Mesothelial cell of epicardium (in vitro differentiated cells): ENCODE measurements at regions not wholly inside any gene's neighbourhood (a gene's known extent, or its start where the extent isn't known, plus 50 kb on each side); places are given as distances from the start of the nearest gene placed in this dataset.

ENCODE experiments used
- DNase-seq, 2 experiments: peaks; one replicate each; pipeline ENCODE4 v3.0.0; 2021; ENCODE audit warnings: low spot score in 2 of 2; ENCODE audit not compliant: unreplicated experiment in 2 of 2
- H3K27ac Mint-ChIP-seq: 2 replicates; pipeline ENCODE4 v1.8.0; 2021; ENCODE audit warnings: mixed read lengths
- H3K27me3 Mint-ChIP-seq: 2 replicates; pipeline ENCODE4 v1.8.0; 2021; ENCODE audit warnings: low read depth, mixed read lengths
- H3K36me3 Mint-ChIP-seq: 2 replicates; pipeline ENCODE4 v1.8.0; 2021; ENCODE audit warnings: mixed read lengths
- H3K4me1 Mint-ChIP-seq: 2 replicates; pipeline ENCODE4 v1.8.0; 2021; ENCODE audit warnings: mixed read lengths
- H3K4me3 Mint-ChIP-seq: 2 replicates; pipeline ENCODE4 v1.8.0; 2021; ENCODE audit warnings: mild to moderate bottlenecking, moderate library complexity, mixed read lengths
- H3K9me3 Mint-ChIP-seq: 2 replicates; pipeline ENCODE4 v1.8.0; 2021; ENCODE audit warnings: mixed read lengths
- CTCF ChIP-seq: fragments of 200-600 bp; sonication (generic); IDR thresholded peaks from one replicate; pipeline ENCODE4 v1.5.0; 2021; ENCODE audit warnings: antibody characterized with exemption; ENCODE audit not compliant: unreplicated experiment

DNA sequence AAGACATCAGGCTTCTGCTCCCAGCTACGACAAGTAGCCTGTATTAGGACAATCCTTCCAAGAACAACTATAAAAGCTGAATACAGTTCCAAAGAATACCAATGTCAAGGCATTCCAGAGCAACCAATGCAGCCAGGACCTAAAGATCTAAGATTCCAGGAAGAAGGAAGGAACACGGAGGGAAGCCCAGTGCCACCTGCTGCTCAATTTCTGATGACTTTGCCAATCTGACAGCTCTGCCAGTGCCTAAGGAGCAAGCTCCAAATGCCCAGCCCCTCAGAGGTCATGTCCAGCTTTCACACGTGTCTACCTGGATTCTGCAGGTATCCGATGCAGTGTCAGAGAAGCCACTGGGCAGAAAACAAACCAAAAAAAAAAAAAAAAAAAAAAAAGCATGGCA, 164.4 kb downstream of the IRS2 start:
- Mint-ChIP-seq H3K36me3 (no peaks in the 10 kb centered on the region), H3K27me3 (peaks cover 2% of the 10 kb centered on the region), H3K27ac (no peak overlapping the region), H3K4me1 (no peaks in the 10 kb centered on the region), H3K4me3 (no peak overlapping the region), H3K9me3 (peaks cover 8% of the 10 kb centered on the region)
- TF ChIP-seq CTCF, result no peak
- no peak for DNase-seq

- no peaks in the 10 kb centered on the region for H3K27me3 Mint-ChIP-seq
- peaks cover 2% of the 10 kb centered on the region for H3K4me1 Mint-ChIP-seq
- no peak overlapping the region for H3K4me3 Mint-ChIP-seq
- no peak for TF ChIP-seq CTCF
- H3K36me3 Mint-ChIP-seq, result no peaks in the 10 kb centered on the region
- H3K27ac Mint-ChIP-seq, result no peak overlapping the region
- H3K9me3 Mint-ChIP-seq, result peaks cover 8% of the 10 kb centered on the region
- no peak for DNase-seq
Measured at GRCh38 chr13:109615721-109616420, 170.5 kb downstream of the IRS2 start.

DNA sequence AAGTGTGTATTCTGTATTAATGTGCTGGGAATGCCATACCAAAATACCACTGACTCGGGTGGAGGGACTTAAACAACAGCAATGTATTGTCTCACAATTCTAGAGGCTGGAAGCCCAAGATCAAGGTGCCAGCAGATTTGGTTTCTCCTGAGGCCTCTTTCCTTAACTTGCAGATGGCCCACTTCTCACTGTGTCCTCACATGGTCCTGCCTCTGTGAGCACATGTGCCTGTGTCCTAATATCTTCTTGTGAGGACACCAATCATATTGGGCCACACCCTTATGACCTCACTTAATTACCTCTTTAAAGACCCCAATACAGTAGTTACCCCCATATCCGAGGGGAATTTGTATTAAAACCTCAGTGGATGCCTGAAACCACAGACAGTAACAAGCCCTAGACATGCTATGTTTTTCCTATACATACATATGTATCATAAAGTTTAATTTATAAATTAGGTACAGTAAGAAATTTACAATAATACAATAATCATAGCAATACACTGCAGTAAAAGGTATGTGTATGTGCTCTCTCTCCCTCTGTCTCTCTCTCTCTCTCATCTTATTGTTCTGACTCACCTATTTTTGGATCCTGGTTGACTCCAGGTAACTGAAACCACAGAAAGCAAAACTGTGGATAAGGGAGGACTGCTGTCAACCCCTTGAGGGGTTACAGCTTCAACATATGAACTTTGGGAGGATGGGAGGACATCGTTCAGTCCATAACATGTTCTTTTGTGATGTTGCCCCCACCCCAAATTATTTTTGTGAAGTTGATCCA, 174.3 kb downstream of the IRS2 start:
- Mint-ChIP-seq H3K9me3 (peaks cover 20% of the 10 kb centered on the region), H3K4me3 (no peak overlapping the region), H3K27me3 (no peaks in the 10 kb centered on the region), H3K4me1 (peaks cover 2% of the 10 kb centered on the region), H3K27ac (no peak overlapping the region), H3K36me3 (no peaks in the 10 kb centered on the region)
- no peak for TF ChIP-seq CTCF
- DNase-seq, result no peak

DNA sequence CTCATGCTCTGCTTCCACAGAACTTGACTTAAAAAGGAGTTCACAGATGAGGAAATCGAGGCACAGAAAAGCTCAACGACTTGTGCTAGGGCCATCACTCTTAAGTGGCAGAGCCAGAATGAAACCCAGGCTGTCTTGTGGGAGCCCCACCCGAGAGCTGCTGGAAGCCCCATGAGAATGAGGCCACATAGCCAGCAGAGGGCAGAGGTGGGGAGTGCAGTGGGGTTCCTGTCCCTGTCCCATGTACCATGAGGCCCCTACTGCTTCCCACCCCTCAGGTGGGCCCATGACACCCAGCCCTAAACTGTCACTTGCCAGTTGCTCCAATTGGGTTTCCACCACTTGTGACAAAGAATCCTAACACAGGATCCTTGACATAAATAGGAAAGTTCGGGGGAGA, 175.9 kb downstream of the IRS2 start:
- Mint-ChIP-seq H3K4me1 (no peaks in the 10 kb centered on the region), H3K36me3 (no peaks in the 10 kb centered on the region), H3K4me3 (no peak overlapping the region), H3K9me3 (peaks cover 20% of the 10 kb centered on the region), H3K27ac (no peak overlapping the region), H3K27me3 (no peaks in the 10 kb centered on the region)
- TF ChIP-seq CTCF, result no peak
- DNase-seq, result no peak

DNA sequence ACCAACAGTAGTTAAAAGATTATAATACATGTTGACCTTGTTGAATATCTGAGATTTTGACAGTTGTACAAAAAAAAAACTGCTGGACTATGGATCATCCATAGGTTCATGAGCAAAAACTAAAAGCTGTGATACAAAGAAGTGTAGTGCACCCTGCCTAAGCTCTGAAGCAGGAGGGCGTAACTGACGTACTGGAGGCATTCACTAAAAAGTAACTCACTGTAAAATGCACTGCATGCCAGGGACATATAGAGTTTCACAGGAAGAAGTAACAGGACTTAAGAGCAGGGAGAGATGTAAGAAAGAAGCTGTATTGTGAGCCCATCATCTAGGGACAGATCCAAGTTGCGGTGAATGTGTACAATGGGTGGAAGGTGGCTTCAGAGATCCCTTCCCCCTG, 177.9 kb downstream of the IRS2 start:
- Mint-ChIP-seq H3K27ac (no peak overlapping the region), H3K9me3 (peaks cover 20% of the 10 kb centered on the region), H3K4me3 (no peak overlapping the region), H3K36me3 (no peaks in the 10 kb centered on the region), H3K27me3 (no peaks in the 10 kb centered on the region), H3K4me1 (no peaks in the 10 kb centered on the region)
- DNase-seq, result no peak
- TF ChIP-seq CTCF, result no peak
